Sigmoid colon (tissue), 4 donors: ENCODE measurements at regions not wholly inside any gene's neighbourhood (a gene's known extent, or its start where the extent isn't known, plus 50 kb on each side); places are given as distances from the start of the nearest gene placed in this dataset.

Source experiments
- EP300 ChIP-seq, 4 donors: sonication (generic); formaldehyde crosslinking; IDR thresholded peaks; one replicate each; pipeline ENCODE4 v1.6.1; 2017; ENCODE audit warnings: antibody characterized with exemption in 4 of 4
- POLR2A ChIP-seq, 2 donors: fragments of 450-650 bp; IDR thresholded peaks; one replicate each; pipeline ENCODE4 v1.6.1; 2016; ENCODE audit warnings: antibody characterized with exemption in 2 of 2, mild to moderate bottlenecking in 2 of 2, moderate library complexity in 2 of 2
- POLR2AphosphoS5 ChIP-seq, 4 donors: sonication (generic); formaldehyde crosslinking; IDR thresholded peaks; one replicate each; pipeline ENCODE4 v1.6.1; 2017; ENCODE audit warnings: antibody characterized with exemption in 4 of 4
- TF ChIP-seq, protein P1 (sequence below), 4 experiments: fragments of 450-650 bp in 3 of 4; fragments of 200-600 bp in 1 of 4; IDR thresholded peaks; one replicate each; pipeline ENCODE4 v1.5.1; 2016 to 2019; ENCODE audit warnings: antibody characterized with exemption in 4 of 4, mild to moderate bottlenecking in 3 of 4, moderate library complexity in 2 of 4

DNA sequence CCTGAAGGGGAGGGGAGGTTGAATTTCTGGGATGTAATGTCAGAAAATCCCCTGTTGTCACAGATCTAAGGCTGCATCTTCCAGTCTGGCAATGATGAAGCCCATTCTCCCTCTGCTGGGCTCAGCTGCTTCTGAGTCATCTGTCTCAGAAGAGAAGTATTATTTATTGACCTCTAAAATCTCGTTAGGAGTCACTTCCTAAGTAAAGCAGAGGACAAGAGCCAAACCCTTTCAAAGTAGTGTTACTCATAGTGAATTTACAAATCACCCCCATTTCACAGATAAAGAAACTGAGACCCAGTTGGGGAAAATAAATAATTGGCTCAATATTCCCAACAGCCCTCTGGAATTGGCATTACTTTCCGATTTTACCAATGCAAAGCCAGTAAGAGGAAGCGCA is 167.3 kb upstream of the SKOR2 start:
- TF ChIP-seq POLR2A (IDR thresholded peaks at IDR 0.05) (no peak), POLR2AphosphoS5 (IDR thresholded peaks at IDR 0.05) (no peak), EP300 (IDR thresholded peaks at IDR 0.05) (no peak)
- TF ChIP-seq, protein P1, sequence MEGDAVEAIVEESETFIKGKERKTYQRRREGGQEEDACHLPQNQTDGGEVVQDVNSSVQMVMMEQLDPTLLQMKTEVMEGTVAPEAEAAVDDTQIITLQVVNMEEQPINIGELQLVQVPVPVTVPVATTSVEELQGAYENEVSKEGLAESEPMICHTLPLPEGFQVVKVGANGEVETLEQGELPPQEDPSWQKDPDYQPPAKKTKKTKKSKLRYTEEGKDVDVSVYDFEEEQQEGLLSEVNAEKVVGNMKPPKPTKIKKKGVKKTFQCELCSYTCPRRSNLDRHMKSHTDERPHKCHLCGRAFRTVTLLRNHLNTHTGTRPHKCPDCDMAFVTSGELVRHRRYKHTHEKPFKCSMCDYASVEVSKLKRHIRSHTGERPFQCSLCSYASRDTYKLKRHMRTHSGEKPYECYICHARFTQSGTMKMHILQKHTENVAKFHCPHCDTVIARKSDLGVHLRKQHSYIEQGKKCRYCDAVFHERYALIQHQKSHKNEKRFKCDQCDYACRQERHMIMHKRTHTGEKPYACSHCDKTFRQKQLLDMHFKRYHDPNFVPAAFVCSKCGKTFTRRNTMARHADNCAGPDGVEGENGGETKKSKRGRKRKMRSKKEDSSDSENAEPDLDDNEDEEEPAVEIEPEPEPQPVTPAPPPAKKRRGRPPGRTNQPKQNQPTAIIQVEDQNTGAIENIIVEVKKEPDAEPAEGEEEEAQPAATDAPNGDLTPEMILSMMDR (IDR thresholded peaks at IDR 0.05): no peak
